GM21619 (cell line): ENCODE measurements at regions not wholly inside any gene's neighbourhood (a gene's known extent, or its start where the extent isn't known, plus 50 kb on each side); places are given as distances from the start of the nearest gene placed in this dataset.

Experiments
- ATAC-seq: cut with Tn5 transposase; IDR thresholded peaks from one replicate; pipeline ENCODE4 v1.9.1; 2021; ENCODE audit not compliant: unreplicated experiment

GRCh38 chr15:47990821-47991220, 130.0 kb upstream of the SLC24A5 start:
- no peak for ATAC-seq

- no peak for ATAC-seq
These were observed 129.4 kb upstream of the SLC24A5 start for GRCh38 chr15:47991357-47991756.

GRCh38 chr15:47993051-47993450, 127.7 kb upstream of the SLC24A5 start:
- ATAC-seq = no peak

GRCh38 chr15:47997195-47998080, 123.4 kb upstream of the SLC24A5 start:
- no peak for ATAC-seq

GRCh38 chr15:47998619-47999019, 122.2 kb upstream of the SLC24A5 start:
- ATAC-seq = no peak

- ATAC-seq = peak; percentile 92
These were observed 119.3 kb upstream of the SLC24A5 start for GRCh38 chr15:48001393-48002039.

- no peak for ATAC-seq
These were observed 118.0 kb upstream of the SLC24A5 start for GRCh38 chr15:48002767-48003166.

GRCh38 chr15:48003441-48003840, 117.3 kb upstream of the SLC24A5 start:
- ATAC-seq = no peak

- no peak for ATAC-seq
These were observed 115.7 kb upstream of the SLC24A5 start for GRCh38 chr15:48005077-48005476.

- ATAC-seq = no peak
These were observed 114.7 kb upstream of the SLC24A5 start for GRCh38 chr15:48006031-48006511.

GRCh38 chr15:48010316-48010715, 110.5 kb upstream of the SLC24A5 start:
- ATAC-seq = no peak

- ATAC-seq = no peak
These were observed 108.6 kb upstream of the SLC24A5 start for GRCh38 chr15:48012191-48012590.

GRCh38 chr15:48016865-48017264, 103.9 kb upstream of the SLC24A5 start:
- no peak for ATAC-seq

- no peak for ATAC-seq
These were observed 103.0 kb upstream of the SLC24A5 start for GRCh38 chr15:48017747-48018146.

GRCh38 chr15:48020166-48020565, 100.6 kb upstream of the SLC24A5 start:
- no peak for ATAC-seq

- no peak for ATAC-seq
These were observed 99.3 kb upstream of the SLC24A5 start for GRCh38 chr15:48021336-48022086.

- ATAC-seq = no peak
These were observed 95.7 kb upstream of the SLC24A5 start for GRCh38 chr15:48025118-48025517.

GRCh38 chr15:48028712-48029111, 92.1 kb upstream of the SLC24A5 start:
- no peak for ATAC-seq

GRCh38 chr15:48029642-48030041, 91.1 kb upstream of the SLC24A5 start:
- ATAC-seq = no peak

GRCh38 chr15:48031466-48031865, 89.3 kb upstream of the SLC24A5 start:
- ATAC-seq = no peak

GRCh38 chr15:48031973-48032372, 88.8 kb upstream of the SLC24A5 start:
- ATAC-seq = no peak
